Esophagus muscularis mucosa (tissue), 3 donors: ENCODE measurements at regions not wholly inside any gene's neighbourhood (a gene's known extent, or its start where the extent isn't known, plus 50 kb on each side); places are given as distances from the start of the nearest gene placed in this dataset.

Experiments
- POLR2A ChIP-seq: fragments of 450-650 bp; IDR thresholded peaks from one replicate; pipeline ENCODE4 v1.6.1; 2017; ENCODE audit warnings: antibody characterized with exemption, moderate library complexity, mild to moderate bottlenecking, low read depth
- POLR2AphosphoS5 ChIP-seq, 2 donors: sonication (generic); formaldehyde crosslinking; IDR thresholded peaks; one replicate each; pipeline ENCODE4 v1.6.1; 2017; ENCODE audit warnings: antibody characterized with exemption in 2 of 2
- TF ChIP-seq, protein P1 (sequence below), 3 experiments: fragments of 200-600 bp in 2 of 3; fragments of 450-650 bp in 1 of 3; sonication (generic) in 2 of 3; IDR thresholded peaks; one replicate each; pipeline ENCODE4 v1.5.1; 2017 to 2019; ENCODE audit warnings: antibody characterized with exemption in 3 of 3, mild to moderate bottlenecking in 2 of 3, moderate library complexity in 1 of 3

DNA sequence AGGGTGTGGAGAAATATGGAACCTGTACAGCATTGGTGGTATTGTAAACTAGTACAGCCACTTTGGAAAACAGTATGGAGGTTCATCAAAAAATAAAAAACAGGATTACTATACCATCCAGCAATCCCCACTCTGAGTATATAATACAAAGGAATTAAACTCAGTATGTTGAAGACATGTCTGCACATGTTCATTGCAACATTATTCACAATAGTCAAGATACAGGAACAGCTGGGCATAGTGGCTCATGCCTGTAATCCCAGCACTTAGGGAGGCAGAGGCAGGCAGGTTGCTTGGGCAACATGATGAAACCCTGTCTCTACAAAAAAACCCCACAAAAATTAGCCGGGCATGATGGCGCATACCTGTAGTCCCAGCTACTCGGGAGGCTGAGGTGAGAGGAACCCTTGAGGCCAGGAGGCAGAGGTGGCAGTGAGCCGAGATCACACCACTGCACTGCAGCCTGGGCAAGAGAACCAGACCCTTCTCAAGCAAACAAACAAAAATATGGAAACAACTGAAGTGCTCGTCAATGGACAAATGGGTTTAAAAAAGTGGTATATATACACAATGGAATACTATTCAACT lies 63.6 kb downstream of the TMEM174 start:
- TF ChIP-seq POLR2A (no peak), POLR2AphosphoS5 (IDR thresholded peaks at IDR 0.05) (no peak)
- TF ChIP-seq, protein P1, sequence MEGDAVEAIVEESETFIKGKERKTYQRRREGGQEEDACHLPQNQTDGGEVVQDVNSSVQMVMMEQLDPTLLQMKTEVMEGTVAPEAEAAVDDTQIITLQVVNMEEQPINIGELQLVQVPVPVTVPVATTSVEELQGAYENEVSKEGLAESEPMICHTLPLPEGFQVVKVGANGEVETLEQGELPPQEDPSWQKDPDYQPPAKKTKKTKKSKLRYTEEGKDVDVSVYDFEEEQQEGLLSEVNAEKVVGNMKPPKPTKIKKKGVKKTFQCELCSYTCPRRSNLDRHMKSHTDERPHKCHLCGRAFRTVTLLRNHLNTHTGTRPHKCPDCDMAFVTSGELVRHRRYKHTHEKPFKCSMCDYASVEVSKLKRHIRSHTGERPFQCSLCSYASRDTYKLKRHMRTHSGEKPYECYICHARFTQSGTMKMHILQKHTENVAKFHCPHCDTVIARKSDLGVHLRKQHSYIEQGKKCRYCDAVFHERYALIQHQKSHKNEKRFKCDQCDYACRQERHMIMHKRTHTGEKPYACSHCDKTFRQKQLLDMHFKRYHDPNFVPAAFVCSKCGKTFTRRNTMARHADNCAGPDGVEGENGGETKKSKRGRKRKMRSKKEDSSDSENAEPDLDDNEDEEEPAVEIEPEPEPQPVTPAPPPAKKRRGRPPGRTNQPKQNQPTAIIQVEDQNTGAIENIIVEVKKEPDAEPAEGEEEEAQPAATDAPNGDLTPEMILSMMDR (IDR thresholded peaks at IDR 0.05), result no peak
